ENCODE measurements at regions not wholly inside any gene's neighbourhood (a gene's known extent, or its start where the extent isn't known, plus 50 kb on each side); places are given as distances from the start of the nearest gene placed in this dataset.

- no peak for TF ChIP-seq CTCF (IDR thresholded peaks at IDR 0.05; ENCODE audit: low read length)
- TF ChIP-seq EZH2phosphoT487 (IDR thresholded peaks at IDR 0.05; ENCODE audit: low read length), result no peak
Measured at GRCh38 chr21:17697473-17697872, 84.8 kb upstream of the BTG3 start.
